IMR-90 (cell line): ENCODE measurements at regions not wholly inside any gene's neighbourhood (a gene's known extent, or its start where the extent isn't known, plus 50 kb on each side); places are given as distances from the start of the nearest gene placed in this dataset.

Experiments used
- ATAC-seq: fragments of 200-7000 bp; cut with Tn5 transposase; 2 replicates; pipeline ENCODE4 v1.9.1; 2020; ENCODE audit warnings: low read depth, mild to moderate bottlenecking, moderate library complexity
- BruUV-seq: library from RNA; stranded (reverse); fragments of 400-500 nt; replicated peaks from 2 replicates; lab custom pipeline; 2021; lab: Mats Ljungman, UMichigan
- CTCF ChIA-PET: fragments of 300-600 bp; formaldehyde crosslinking; extraction: SDS; loops from one replicate; lab custom pipeline; 2021; ENCODE audit warnings: antibody characterized with exemption; lab: Yijun Ruan, JAX
- POLR2A ChIA-PET: fragments of 300-600 bp; sonication (Branson Sonifier 250); formaldehyde crosslinking; loops from one replicate; lab custom pipeline; 2022; ENCODE audit warnings: antibody characterized with exemption; ENCODE audit not compliant: unreplicated experiment; lab: Charles Lee
- DNase-seq: peaks from one replicate; pipeline ENCODE4 v3.0.0; 2013
- H2AFZ ChIP-seq: replicated peaks from 2 replicates; pipeline ENCODE3; 2013; ENCODE audit warnings: low read length, mild to moderate bottlenecking; ENCODE audit not compliant: poor library complexity
- H2AK5ac ChIP-seq: 2 replicates; pipeline ENCODE4 v1.6.1; 2013; ENCODE audit warnings: low read depth, low read length, inconsistent platforms
- H2AK9ac ChIP-seq: replicated peaks from 2 replicates; pipeline ENCODE3; 2013; ENCODE audit warnings: mild to moderate bottlenecking, low read depth, low read length, moderate library complexity; ENCODE audit not compliant: poor library complexity
- H2BK120ac ChIP-seq: 2 replicates; pipeline ENCODE4 v1.6.1; 2013; ENCODE audit warnings: low read depth, low read length, inconsistent platforms
- H2BK15ac ChIP-seq: 3 replicates; pipeline ENCODE4 v1.6.1; 2013; ENCODE audit warnings: low read depth, low read length, inconsistent platforms
- H2BK20ac ChIP-seq: 2 replicates; pipeline ENCODE4 v1.6.1; 2013; ENCODE audit warnings: low read depth, mild to moderate bottlenecking, inconsistent platforms, low read length, moderate library complexity
- H2BK5ac ChIP-seq: 2 replicates; pipeline ENCODE4 v1.6.1; 2013; ENCODE audit warnings: mild to moderate bottlenecking, low read depth, low read length, inconsistent platforms; ENCODE audit not compliant: poor library complexity, severe bottlenecking
- H3K14ac ChIP-seq: replicated peaks from 2 replicates; pipeline ENCODE4 v1.6.1; 2013; ENCODE audit warnings: low read depth, low read length, inconsistent platforms
- H3K18ac ChIP-seq: 2 replicates; pipeline ENCODE4 v1.6.1; 2013; ENCODE audit warnings: low read depth, low read length, control low read depth
- H3K23ac ChIP-seq: 2 replicates; pipeline ENCODE4 v1.6.1; 2013; ENCODE audit warnings: low read depth, low read length, inconsistent platforms
- H3K27ac ChIP-seq: 2 replicates; pipeline ENCODE4 v1.5.1; 2013; ENCODE audit warnings: mild to moderate bottlenecking, control low read depth, low read length; ENCODE audit not compliant: insufficient read depth
- H3K27me3 ChIP-seq: 2 replicates; pipeline ENCODE4 v1.6.1; 2013; ENCODE audit warnings: low read length; ENCODE audit not compliant: control insufficient read depth, insufficient read depth
- H3K36me3 ChIP-seq: 2 replicates; pipeline ENCODE4 v1.6.1; 2013; ENCODE audit warnings: low read length, mixed read lengths; ENCODE audit not compliant: control insufficient read depth, insufficient read depth
- H3K4ac ChIP-seq: 2 replicates; pipeline ENCODE4 v1.6.1; 2013; ENCODE audit warnings: low read depth, low read length, inconsistent platforms
- H3K4me1 ChIP-seq: 2 replicates; pipeline ENCODE4 v1.6.1; 2013; ENCODE audit warnings: low read length, mixed read lengths; ENCODE audit not compliant: control insufficient read depth, insufficient read depth
- H3K4me2 ChIP-seq: 2 replicates; pipeline ENCODE4 v1.6.1; 2013; ENCODE audit warnings: low read depth, mild to moderate bottlenecking, control low read depth, low read length, moderate library complexity
- H3K4me3 ChIP-seq: 2 replicates; pipeline ENCODE4 v1.5.1; 2013; ENCODE audit warnings: low read depth, mild to moderate bottlenecking, control low read depth, low read length, moderate library complexity; ENCODE audit not compliant: insufficient read depth
- H3K56ac ChIP-seq: 2 replicates; pipeline ENCODE4 v1.6.1; 2013; ENCODE audit warnings: low read length, inconsistent platforms; ENCODE audit not compliant: insufficient read depth; ENCODE audit errors: extremely low read depth
- H3K79me1 ChIP-seq, 2 experiments: 2 replicates each; pipeline ENCODE4 v1.6.1; 2013; ENCODE audit warnings: low read length in 2 of 2, inconsistent platforms in 1 of 2, low read depth in 1 of 2
- H3K9ac ChIP-seq: 2 replicates; pipeline ENCODE4 v1.6.1; 2013; ENCODE audit warnings: low read depth, low read length, control low read depth
- H3K9me1 ChIP-seq: 2 replicates; pipeline ENCODE4 v1.6.1; 2013; ENCODE audit warnings: low read length, inconsistent platforms; ENCODE audit not compliant: insufficient read depth
- H3K9me3 ChIP-seq: 2 replicates; pipeline ENCODE4 v1.6.1; 2013; ENCODE audit warnings: low read length; ENCODE audit not compliant: control insufficient read depth, insufficient read depth
- H4K20me1 ChIP-seq: 2 replicates; pipeline ENCODE4 v1.6.1; 2013; ENCODE audit warnings: low read length, inconsistent platforms; ENCODE audit not compliant: insufficient read depth
- H4K5ac ChIP-seq: 2 replicates; pipeline ENCODE4 v1.6.1; 2013; ENCODE audit warnings: mild to moderate bottlenecking, low read depth, low read length, control low read depth
- H4K8ac ChIP-seq, 2 experiments: 2 replicates each; pipeline ENCODE4 v1.6.1; 2013; ENCODE audit warnings: low read depth in 2 of 2, low read length in 2 of 2, control low read depth in 1 of 2, inconsistent platforms in 1 of 2
- H4K91ac ChIP-seq: 2 replicates; pipeline ENCODE4 v1.6.1; 2013; ENCODE audit warnings: low read depth, low read length, inconsistent platforms; ENCODE audit not compliant: insufficient read depth
- BHLHE40 ChIP-seq: fragments of 150-350 bp; IDR thresholded peaks from 2 replicates; pipeline ENCODE4 v1.6.1; 2016; ENCODE audit warnings: mild to moderate bottlenecking, low read depth, low read length
- CHD1 ChIP-seq: IDR thresholded peaks from 2 replicates; pipeline ENCODE4 v1.6.1; 2012; ENCODE audit warnings: low read depth, low read length, improper control_type of control experiment
- FOS ChIP-seq: fragments of 150-350 bp; IDR thresholded peaks from 2 replicates; pipeline ENCODE4 v1.6.1; 2016; ENCODE audit warnings: low read depth, low read length
- MAFK ChIP-seq: IDR thresholded peaks from 2 replicates; pipeline ENCODE4 v1.6.1; 2012; ENCODE audit warnings: low read depth, low read length, improper control_type of control experiment
- MXI1 ChIP-seq: IDR thresholded peaks from 2 replicates; pipeline ENCODE4 v1.6.1; 2012; ENCODE audit warnings: low read depth, mild to moderate bottlenecking, low read length, moderate library complexity, borderline replicate concordance
- NFE2L2 ChIP-seq: fragments of 150-350 bp; IDR thresholded peaks from 2 replicates; pipeline ENCODE4 v1.6.1; 2016; ENCODE audit warnings: low read depth, mild to moderate bottlenecking, low read length
- RAD21 ChIP-seq: IDR thresholded peaks from 2 replicates; pipeline ENCODE4 v1.6.1; 2012; ENCODE audit warnings: low read length, improper control_type of control experiment
- RCOR1 ChIP-seq: IDR thresholded peaks from 2 replicates; pipeline ENCODE4 v1.6.1; 2012; ENCODE audit warnings: mild to moderate bottlenecking, low read length, improper control_type of control experiment; ENCODE audit not compliant: insufficient replicate concordance
- RFX5 ChIP-seq: IDR thresholded peaks from 2 replicates; pipeline ENCODE4 v1.8.0; 2012; ENCODE audit warnings: low read depth, mild to moderate bottlenecking, low read length, moderate library complexity
- WGBS, 2 experiments: methylation state at CpG; one replicate each; pipeline versions ENCODE4 v1.1.5 to v1.1.7; 2013; ENCODE audit warnings: missing lambda C conversion rate in 2 of 2; ENCODE audit not compliant: insufficient read length in 1 of 2; ENCODE audit errors: extremely low coverage in 2 of 2; 5-methylcytosine and 5-hydroxymethylcytosine counted together
- dilution Hi-C: fragments of 300-500 bp; cut with HindIII; formaldehyde crosslinking; loops from one replicate; pipeline ENCODE4 v1.14.3; 2018; ENCODE audit warnings: low sequenced_read_pairs; ENCODE audit not compliant: unreplicated experiment
- in situ Hi-C: fragments of 300-500 bp; cut with MboI; formaldehyde crosslinking; loops from 3 replicates; pipeline ENCODE4 v1.14.3; 2019; ENCODE audit warnings: low sequenced_read_pairs, inconsistent platforms, mixed read lengths
- intact Hi-C: fragments of 100-400 bp; cut with micrococcal nuclease; formaldehyde crosslinking; loops from 2 replicates; pipeline ENCODE4 v1.10.0; 2022
- TF ChIP-seq, protein P1 (sequence below): conservative IDR thresholded peaks from 2 replicates; pipeline ENCODE4 v1.5.1; 2012; ENCODE audit warnings: mild to moderate bottlenecking, low read depth, low read length, improper control_type of control experiment

DNA sequence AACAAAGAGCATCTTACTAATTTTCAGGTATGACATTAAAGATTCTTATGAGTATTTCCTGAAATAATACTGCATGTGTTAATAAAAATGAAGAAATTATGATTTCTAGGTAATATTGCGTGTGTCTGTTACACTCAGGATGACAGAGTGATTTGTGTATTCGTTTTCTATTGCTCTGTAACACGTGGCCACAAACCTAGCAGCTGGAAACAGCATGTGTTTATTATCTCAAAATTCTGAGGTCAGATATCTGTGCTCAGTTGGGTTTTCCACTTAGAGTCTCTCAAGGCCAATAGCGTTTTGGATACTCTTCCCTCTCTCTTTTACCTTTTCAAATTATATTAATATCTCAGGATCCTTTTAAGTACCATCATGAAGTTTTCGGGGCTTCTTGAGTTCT, 667.9 kb upstream of the CDH7 start:
- no peak overlapping the region for H2AFZ ChIP-seq
- no peaks in the 10 kb centered on the region for H3K79me1 ChIP-seq
- dilution Hi-C loops (no loop called here), in situ Hi-C loops (no loop called here), intact Hi-C loops (no loop called here)
- H2BK15ac ChIP-seq: no peak overlapping the region
- no peak overlapping the region for H3K23ac ChIP-seq
- no peak overlapping the region for H4K91ac ChIP-seq
- no peak overlapping the region for H4K5ac ChIP-seq
- H2BK5ac ChIP-seq: no peak overlapping the region
- TF ChIP-seq NFE2L2 (no peak), RFX5 (no peak), BHLHE40 (no peak), MAFK (no peak), FOS (no peak), MXI1 (no peak), CHD1 (no peak), RCOR1 (no peak), RAD21 (no peak)
- TF ChIP-seq, protein P1, sequence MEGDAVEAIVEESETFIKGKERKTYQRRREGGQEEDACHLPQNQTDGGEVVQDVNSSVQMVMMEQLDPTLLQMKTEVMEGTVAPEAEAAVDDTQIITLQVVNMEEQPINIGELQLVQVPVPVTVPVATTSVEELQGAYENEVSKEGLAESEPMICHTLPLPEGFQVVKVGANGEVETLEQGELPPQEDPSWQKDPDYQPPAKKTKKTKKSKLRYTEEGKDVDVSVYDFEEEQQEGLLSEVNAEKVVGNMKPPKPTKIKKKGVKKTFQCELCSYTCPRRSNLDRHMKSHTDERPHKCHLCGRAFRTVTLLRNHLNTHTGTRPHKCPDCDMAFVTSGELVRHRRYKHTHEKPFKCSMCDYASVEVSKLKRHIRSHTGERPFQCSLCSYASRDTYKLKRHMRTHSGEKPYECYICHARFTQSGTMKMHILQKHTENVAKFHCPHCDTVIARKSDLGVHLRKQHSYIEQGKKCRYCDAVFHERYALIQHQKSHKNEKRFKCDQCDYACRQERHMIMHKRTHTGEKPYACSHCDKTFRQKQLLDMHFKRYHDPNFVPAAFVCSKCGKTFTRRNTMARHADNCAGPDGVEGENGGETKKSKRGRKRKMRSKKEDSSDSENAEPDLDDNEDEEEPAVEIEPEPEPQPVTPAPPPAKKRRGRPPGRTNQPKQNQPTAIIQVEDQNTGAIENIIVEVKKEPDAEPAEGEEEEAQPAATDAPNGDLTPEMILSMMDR: no peak
- no peak overlapping the region for H3K4ac ChIP-seq
- H3K4me3 ChIP-seq: no peak overlapping the region
- ATAC-seq: no peak
- 0 out of 2 replicates have a peak, but pooled peaks cover 3% of the 10 kb centered on the region for H3K9me3 ChIP-seq
- no peak overlapping the region for H2BK120ac ChIP-seq
- H3K9ac ChIP-seq: no peak overlapping the region
- WGBS, 2 experiments: 33% methylated on average over 1 of the region's 5 CpGs; no CpG with 5 or more reads in 1 of the 2 experiments
- H3K36me3 ChIP-seq: no peaks in the 10 kb centered on the region
- H3K27me3 ChIP-seq: no peaks in the 10 kb centered on the region
- H2AK9ac ChIP-seq: no peak overlapping the region
- H3K27ac ChIP-seq: no peak overlapping the region
- no peaks in the 10 kb centered on the region for H3K9me1 ChIP-seq
- H2BK20ac ChIP-seq: no peak overlapping the region
- no peak overlapping the region for H3K56ac ChIP-seq
- no peak overlapping the region for H3K14ac ChIP-seq
- BruUV-seq: no TSS peak
- H4K20me1 ChIP-seq: no peaks in the 10 kb centered on the region
- H3K4me1 ChIP-seq: no peaks in the 10 kb centered on the region
- ChIA-PET CTCF (no interaction called here), POLR2A (no interaction called here)
- DNase-seq: no peak
- no peak overlapping the region for H4K8ac ChIP-seq
- no peak overlapping the region for H3K4me2 ChIP-seq
- H2AK5ac ChIP-seq: no peak overlapping the region
- H3K18ac ChIP-seq: no peak overlapping the region
